Suprapubic skin (tissue), 4 donors: ENCODE measurements at regions not wholly inside any gene's neighbourhood (a gene's known extent, or its start where the extent isn't known, plus 50 kb on each side); places are given as distances from the start of the nearest gene placed in this dataset.

Experiments
- DNase-seq, 2 donors: peaks; one replicate each; pipeline ENCODE4 v3.0.0-alpha.2; 2019; ENCODE audit warnings: low spot score in 2 of 2
- H3K27ac ChIP-seq: fragments of 200-600 bp; sonication (generic); one replicate; pipeline ENCODE4 v1.5.1; 2019
- H3K27me3 ChIP-seq: fragments of 200-600 bp; sonication (generic); one replicate; pipeline ENCODE4 v1.5.1; 2019
- H3K36me3 ChIP-seq: fragments of 200-600 bp; sonication (generic); one replicate; pipeline ENCODE4 v1.5.1; 2019
- H3K4me1 ChIP-seq: fragments of 200-600 bp; sonication (generic); one replicate; pipeline ENCODE4 v1.5.1; 2019
- H3K4me3 ChIP-seq: fragments of 200-600 bp; sonication (generic); one replicate; pipeline ENCODE4 v1.5.1; 2019; ENCODE audit warnings: mild to moderate bottlenecking
- H3K9me3 ChIP-seq: fragments of 200-600 bp; sonication (generic); one replicate; pipeline ENCODE4 v1.5.1; 2019
- EP300 ChIP-seq: sonication (generic); formaldehyde crosslinking; IDR thresholded peaks from one replicate; pipeline ENCODE4 v1.6.1; 2017; ENCODE audit warnings: antibody characterized with exemption
- POLR2A ChIP-seq, 2 donors: fragments of 450-650 bp; IDR thresholded peaks; one replicate each; pipeline ENCODE4 v1.6.1; 2017; ENCODE audit warnings: antibody characterized with exemption in 2 of 2, mild to moderate bottlenecking in 2 of 2, moderate library complexity in 2 of 2
- POLR2AphosphoS5 ChIP-seq, 3 donors: sonication (generic); formaldehyde crosslinking; IDR thresholded peaks; one replicate each; pipeline ENCODE4 v1.6.1; 2017; ENCODE audit warnings: antibody characterized with exemption in 3 of 3
- WGBS: methylation state at CpG from one replicate; pipeline ENCODE4 v1.1.5; 2018; 5-methylcytosine and 5-hydroxymethylcytosine counted together
- TF ChIP-seq, protein P1 (sequence below), 2 donors: fragments of 200-600 bp in 1 of 2; fragments of 450-650 bp in 1 of 2; sonication (generic) in 1 of 2; IDR thresholded peaks; one replicate each; pipeline ENCODE4 v1.5.1; 2016 to 2019; ENCODE audit warnings: antibody characterized with exemption in 2 of 2, mild to moderate bottlenecking in 1 of 2, moderate library complexity in 1 of 2

DNA sequence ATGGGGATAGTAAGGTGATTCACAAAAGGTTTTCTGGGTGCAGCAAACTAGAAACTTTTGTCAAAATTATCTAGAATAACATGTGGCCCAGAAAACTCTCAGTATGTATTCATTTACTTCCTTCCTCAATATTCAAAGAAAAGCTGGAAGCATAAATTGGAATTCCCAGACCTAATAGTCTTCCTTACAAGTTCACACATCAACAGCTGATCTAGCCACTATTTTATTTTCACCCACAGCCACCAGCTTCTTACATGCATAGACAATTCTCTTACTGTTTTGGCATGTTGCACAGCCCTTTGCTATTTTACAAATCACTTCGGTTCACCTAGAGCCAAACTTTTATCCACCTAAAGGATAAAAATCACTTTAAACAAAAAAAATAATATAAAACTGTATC is 647.8 kb upstream of the CCDC54 start:
- 50% methylated on average over 1 of the region's 1 CpG for WGBS
- Histone ChIP-seq H3K9me3 (no peaks in the 10 kb centered on the region), H3K27ac (no peak overlapping the region), H3K27me3 (no peaks in the 10 kb centered on the region), H3K4me1 (no peaks in the 10 kb centered on the region), H3K4me3 (no peak overlapping the region), H3K36me3 (no peaks in the 10 kb centered on the region)
- DNase-seq: no peak
- TF ChIP-seq, protein P1, sequence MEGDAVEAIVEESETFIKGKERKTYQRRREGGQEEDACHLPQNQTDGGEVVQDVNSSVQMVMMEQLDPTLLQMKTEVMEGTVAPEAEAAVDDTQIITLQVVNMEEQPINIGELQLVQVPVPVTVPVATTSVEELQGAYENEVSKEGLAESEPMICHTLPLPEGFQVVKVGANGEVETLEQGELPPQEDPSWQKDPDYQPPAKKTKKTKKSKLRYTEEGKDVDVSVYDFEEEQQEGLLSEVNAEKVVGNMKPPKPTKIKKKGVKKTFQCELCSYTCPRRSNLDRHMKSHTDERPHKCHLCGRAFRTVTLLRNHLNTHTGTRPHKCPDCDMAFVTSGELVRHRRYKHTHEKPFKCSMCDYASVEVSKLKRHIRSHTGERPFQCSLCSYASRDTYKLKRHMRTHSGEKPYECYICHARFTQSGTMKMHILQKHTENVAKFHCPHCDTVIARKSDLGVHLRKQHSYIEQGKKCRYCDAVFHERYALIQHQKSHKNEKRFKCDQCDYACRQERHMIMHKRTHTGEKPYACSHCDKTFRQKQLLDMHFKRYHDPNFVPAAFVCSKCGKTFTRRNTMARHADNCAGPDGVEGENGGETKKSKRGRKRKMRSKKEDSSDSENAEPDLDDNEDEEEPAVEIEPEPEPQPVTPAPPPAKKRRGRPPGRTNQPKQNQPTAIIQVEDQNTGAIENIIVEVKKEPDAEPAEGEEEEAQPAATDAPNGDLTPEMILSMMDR (IDR thresholded peaks at IDR 0.05): no peak
- no peak for TF ChIP-seq EP300
- TF ChIP-seq POLR2AphosphoS5 (IDR thresholded peaks at IDR 0.05): no peak
- TF ChIP-seq POLR2A (IDR thresholded peaks at IDR 0.05): no peak

GRCh38 chr3:106731230-106731629 is 646.0 kb upstream of the CCDC54 start:
- no peak for TF ChIP-seq POLR2A (IDR thresholded peaks at IDR 0.05)
- no peak for TF ChIP-seq EP300
- TF ChIP-seq, protein P1 (IDR thresholded peaks at IDR 0.05): no peak
- no peak for TF ChIP-seq POLR2AphosphoS5 (IDR thresholded peaks at IDR 0.05)
- no peaks in the 10 kb centered on the region for H3K9me3 ChIP-seq
- DNase-seq: no peak
- 79% methylated on average over 2 of the region's 2 CpGs for WGBS
- no peaks in the 10 kb centered on the region for H3K4me1 ChIP-seq
- no peaks in the 10 kb centered on the region for H3K36me3 ChIP-seq
- H3K4me3 ChIP-seq: no peak overlapping the region
- no peak overlapping the region for H3K27ac ChIP-seq
- no peaks in the 10 kb centered on the region for H3K27me3 ChIP-seq

- no peak overlapping the region for H3K4me3 ChIP-seq
- H3K4me1 ChIP-seq: no peaks in the 10 kb centered on the region
- no peak for TF ChIP-seq POLR2A (IDR thresholded peaks at IDR 0.05)
- TF ChIP-seq EP300: no peak
- TF ChIP-seq, protein P1 (IDR thresholded peaks at IDR 0.05): no peak
- TF ChIP-seq POLR2AphosphoS5 (IDR thresholded peaks at IDR 0.05): no peak
These were observed 642.5 kb upstream of the CCDC54 start for GRCh38 chr3:106734712-106735111.

GRCh38 chr3:106737265-106737664 is 640.0 kb upstream of the CCDC54 start:
- TF ChIP-seq EP300 (no peak), POLR2A (IDR thresholded peaks at IDR 0.05) (no peak), POLR2AphosphoS5 (IDR thresholded peaks at IDR 0.05) (no peak)
- TF ChIP-seq, protein P1 (IDR thresholded peaks at IDR 0.05): no peak
- no peak overlapping the region for H3K27ac ChIP-seq
- DNase-seq: no peak
- no peaks in the 10 kb centered on the region for H3K9me3 ChIP-seq
- H3K36me3 ChIP-seq: no peaks in the 10 kb centered on the region
- H3K27me3 ChIP-seq: no peaks in the 10 kb centered on the region
- H3K4me3 ChIP-seq: no peak overlapping the region
- no peaks in the 10 kb centered on the region for H3K4me1 ChIP-seq
- WGBS: 97% methylated on average over 1 of the region's 1 CpG

More at GRCh38 chr3:106734712-106735111, 642.5 kb upstream of the CCDC54 start:
- DNase-seq: no peak
- WGBS: 74% methylated on average over 1 of the region's 1 CpG
- Histone ChIP-seq H3K27ac (no peak overlapping the region), H3K9me3 (no peaks in the 10 kb centered on the region), H3K27me3 (no peaks in the 10 kb centered on the region), H3K36me3 (no peaks in the 10 kb centered on the region)

DNA sequence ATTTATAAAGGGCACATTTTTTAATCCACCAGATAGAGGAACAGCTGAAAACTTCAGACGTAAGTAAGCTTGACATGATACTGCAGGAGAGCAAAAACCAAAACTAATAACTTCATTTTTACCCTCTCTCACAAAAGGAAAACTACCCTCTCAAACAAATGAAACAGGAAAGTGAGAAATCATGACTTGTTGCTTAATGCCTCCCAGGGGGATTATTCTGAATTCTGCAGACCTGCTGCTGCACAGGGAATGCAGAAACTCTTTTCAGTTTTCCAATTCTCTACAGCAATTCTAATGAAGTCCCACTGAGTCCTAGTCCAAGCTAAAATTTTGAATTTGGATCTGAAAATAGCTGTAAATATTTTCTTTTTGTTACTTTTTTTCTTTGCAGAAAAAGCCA is 637.1 kb upstream of the CCDC54 start:
- Histone ChIP-seq H3K36me3 (no peaks in the 10 kb centered on the region), H3K4me1 (no peaks in the 10 kb centered on the region), H3K27me3 (no peaks in the 10 kb centered on the region), H3K27ac (no peak overlapping the region), H3K9me3 (no peaks in the 10 kb centered on the region), H3K4me3 (no peak overlapping the region)
- DNase-seq: no peak
- WGBS: 73% methylated on average over 1 of the region's 1 CpG
- TF ChIP-seq, protein P1 (IDR thresholded peaks at IDR 0.05): no peak
- no peak for TF ChIP-seq EP300
- no peak for TF ChIP-seq POLR2A (IDR thresholded peaks at IDR 0.05)
- TF ChIP-seq POLR2AphosphoS5 (IDR thresholded peaks at IDR 0.05): no peak
